HG03159 (cell line): ENCODE measurements at regions not wholly inside any gene's neighbourhood (a gene's known extent, or its start where the extent isn't known, plus 50 kb on each side); places are given as distances from the start of the nearest gene placed in this dataset.
A peak's percentile ranks its signal among the peaks of the same experiment; 100 is the strongest.
"Not testable (repeated sequence)": the region's sequence is repeated elsewhere in the genome, so short reads cannot be mapped to it uniquely, and the experiment has no call there.

Experiments used
- ATAC-seq: cut with Tn5 transposase; IDR thresholded peaks from one replicate; pipeline ENCODE4 v1.9.1; 2021; ENCODE audit warnings: mild to moderate bottlenecking, moderate library complexity; ENCODE audit not compliant: unreplicated experiment

DNA sequence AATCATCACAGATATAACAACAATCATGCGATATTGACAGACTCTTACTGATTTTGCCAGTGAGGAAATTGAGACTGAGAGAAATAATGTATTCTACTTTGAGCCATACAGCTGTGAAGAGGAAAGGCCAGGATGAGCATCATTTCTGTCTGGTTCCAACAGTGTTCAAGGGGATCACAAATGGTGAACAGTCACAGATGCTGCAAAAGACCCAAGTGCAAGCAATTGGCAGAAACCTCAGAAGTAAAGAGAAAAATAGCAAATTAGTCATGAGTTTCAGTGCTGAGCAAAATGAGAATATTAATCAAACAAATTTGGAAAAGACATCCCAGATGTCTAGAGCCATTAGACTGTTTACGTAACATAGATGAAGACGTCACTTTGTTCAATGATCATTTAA, 114.1 kb downstream of the RAB38 start:
- no peak for ATAC-seq

DNA sequence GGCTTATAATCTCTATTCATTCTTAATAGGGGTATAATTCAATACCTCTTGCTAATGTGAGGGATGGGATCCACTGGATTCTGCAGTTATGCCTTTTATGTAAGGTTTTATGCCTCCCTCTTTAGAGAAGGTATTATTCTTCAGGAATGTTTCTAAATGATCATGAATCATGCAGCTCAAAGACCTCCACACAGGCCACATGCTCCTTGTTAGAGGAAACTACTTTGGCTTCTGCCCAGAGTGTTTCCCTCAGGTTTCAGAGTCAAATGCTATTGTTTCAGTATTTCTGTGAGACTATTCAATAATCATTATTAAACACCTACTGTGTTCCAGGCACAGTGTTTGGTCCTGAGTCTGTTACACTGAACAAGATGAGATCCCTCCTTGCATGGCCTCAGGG, 115.9 kb downstream of the RAB38 start:
- ATAC-seq, result no peak

DNA sequence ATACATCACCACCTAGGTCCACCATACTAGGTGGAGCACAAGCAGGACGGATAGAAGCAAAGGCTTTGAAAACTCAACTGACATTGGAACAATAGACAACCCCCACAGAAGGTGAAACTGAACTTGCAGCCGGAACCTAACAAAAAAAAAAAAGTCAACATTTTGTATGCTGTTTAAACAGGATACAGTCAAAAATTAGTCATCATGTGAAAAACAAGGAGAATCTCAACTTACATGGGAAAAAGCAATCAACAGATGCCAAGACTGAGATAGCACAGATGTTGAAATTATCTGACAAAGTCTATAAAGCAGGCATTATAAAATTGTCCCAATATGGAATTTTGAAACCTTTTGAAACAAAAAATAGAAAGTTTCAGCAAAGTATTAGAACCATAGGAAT, 123.8 kb downstream of the RAB38 start:
- no peak for ATAC-seq

DNA sequence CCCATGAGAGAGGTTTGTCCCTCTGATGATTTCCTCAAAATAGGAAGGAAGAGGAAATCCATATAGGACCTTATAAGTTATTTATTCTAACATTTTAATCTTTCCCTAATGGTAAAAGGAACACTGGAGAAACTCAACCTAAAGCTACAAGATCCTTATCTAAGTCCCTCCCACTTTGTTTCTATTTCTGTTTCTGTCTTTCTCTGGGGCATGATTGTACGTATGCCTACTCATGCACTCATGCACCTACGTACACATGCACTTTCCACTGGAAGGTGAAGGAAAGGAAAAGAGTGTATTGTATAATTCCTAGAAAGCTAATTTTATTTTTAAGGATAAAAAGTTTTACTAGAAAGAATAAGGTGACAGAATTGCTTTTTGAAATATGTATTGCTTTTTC, 125.0 kb downstream of the RAB38 start:
- no peak for ATAC-seq

DNA sequence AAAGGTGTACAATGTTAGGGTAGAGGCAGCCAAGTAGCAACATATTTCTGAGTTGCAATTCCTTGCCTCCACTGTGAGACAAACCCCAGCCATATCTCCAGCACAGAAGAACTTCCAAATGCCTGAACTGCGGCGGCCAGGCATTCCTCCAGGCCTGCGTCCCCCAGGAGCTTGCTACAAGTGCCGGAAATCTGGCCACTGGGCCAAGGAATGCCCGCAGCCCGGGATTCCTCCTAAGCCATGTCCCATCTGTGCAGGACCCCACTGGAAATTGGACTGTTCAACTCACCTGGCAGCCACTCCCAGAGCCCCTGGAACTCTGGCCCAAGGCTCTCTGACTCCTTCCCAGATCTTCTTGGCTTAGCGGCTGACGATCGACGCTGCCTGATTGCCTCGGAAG, 130.0 kb downstream of the RAB38 start:
- ATAC-seq, result not testable (repeated sequence)

DNA sequence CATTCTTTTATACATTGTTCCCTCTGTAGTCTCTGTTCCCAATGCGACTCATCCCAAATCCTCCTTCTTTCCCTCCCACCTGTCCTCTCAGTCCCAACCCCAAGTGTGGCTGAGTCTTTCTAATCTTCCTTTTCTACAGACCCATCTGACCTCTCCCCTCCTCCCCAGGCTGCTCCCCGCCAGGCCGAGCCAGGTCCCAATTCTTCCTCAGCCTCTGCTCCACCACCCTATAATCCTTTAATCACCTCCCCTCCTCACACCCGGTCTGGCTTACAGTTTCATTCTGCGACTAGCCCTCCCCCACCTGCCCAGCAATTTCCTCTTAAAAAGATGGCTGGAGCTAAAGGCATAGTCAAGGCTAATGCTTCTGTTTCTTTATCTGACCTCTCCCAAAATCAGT, 130.6 kb downstream of the RAB38 start:
- ATAC-seq, result not testable (repeated sequence)

DNA sequence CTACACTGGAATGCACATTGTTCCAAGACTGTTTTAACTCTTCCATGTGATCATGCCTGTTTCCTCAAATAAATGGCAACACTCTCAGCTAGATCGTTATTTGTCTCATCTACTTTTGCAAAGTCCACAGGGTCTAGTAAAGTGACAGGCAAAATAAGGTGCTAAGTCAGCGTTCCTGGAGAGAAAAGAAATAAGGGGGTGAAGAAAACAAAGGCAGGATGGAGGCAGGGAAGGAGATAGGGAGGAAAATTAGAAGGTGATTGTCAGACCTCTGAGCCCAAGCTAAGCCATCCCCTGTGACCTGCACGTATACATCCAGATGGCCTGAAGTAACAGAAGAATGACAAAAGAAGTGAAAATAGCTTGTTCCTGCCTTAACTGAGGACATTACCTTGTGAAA, 132.1 kb downstream of the RAB38 start:
- no peak for ATAC-seq

DNA sequence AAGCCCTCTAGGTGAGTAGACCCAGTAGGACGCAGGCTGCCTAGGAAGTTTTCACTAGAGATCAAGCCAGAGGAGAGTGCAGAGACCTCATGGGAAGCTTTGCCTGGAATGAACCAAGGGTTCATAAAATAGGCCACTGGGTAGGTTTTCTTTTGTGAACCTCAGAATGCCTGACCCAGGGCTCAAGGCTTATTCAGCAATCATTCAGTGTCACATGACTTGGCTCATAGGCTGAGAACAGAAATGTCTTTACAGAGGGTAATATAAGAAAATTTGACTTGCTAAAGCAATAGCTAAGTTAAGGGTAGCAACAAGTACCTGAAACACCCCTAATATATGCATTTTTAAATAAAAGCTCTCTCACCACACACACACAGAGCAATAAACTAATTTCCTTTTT, 132.6 kb downstream of the RAB38 start:
- ATAC-seq, result no peak

DNA sequence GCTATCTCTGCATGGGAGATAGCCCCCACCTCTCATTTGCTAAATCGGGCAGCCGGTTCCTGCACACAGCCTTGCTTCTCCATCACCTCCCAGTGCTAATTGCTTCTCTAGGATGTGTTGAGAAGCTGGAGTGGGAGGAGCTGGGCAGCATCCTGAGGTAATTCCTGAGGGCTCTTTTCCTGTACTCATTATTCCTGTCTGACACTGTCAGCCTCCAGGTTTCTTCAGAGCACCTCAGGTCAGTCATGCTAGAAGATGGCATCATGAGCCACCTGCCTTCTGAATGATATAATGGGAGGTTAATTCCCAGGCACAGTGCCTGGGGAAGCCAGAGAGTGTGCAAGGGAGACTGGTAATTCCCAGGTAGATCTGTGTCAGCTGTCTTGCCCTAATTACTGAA, 133.0 kb downstream of the RAB38 start:
- ATAC-seq, result no peak

DNA sequence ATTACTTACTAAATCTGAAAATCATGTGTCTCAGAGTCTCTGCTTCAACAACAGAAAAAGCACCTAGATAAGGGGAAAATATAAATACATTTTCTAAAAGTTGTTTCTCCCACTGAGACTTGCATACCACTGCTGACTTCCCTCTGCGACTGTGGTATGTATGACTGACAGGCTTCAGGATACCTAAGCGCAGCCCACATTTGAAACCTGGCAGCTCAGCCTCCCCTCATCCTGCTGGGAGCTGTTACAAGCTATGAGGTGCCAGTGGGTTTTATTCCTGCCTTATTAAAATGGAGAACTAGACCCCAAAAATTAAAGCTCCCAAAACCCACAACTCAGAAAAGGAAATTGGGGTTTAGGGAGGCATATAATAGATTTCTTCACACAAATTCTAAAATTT, 133.6 kb downstream of the RAB38 start:
- no peak for ATAC-seq

DNA sequence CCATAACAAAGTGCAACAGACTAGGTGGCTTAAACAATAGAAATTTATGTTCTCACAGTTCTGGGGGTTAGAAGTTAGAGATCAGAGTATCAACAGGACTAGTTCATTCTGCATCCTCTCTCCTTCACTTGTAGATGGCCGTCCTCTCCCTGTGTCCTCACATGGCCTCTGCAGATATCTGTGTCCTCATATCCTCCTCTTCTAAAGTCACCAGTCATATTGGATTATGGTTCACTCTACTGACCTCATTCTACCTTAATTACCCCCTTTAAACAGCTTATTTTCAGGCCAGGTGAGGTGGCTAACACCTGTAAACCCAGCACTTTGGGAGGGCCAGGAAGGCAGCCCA, 135.1 kb downstream of the RAB38 start:
- ATAC-seq, result no peak

DNA sequence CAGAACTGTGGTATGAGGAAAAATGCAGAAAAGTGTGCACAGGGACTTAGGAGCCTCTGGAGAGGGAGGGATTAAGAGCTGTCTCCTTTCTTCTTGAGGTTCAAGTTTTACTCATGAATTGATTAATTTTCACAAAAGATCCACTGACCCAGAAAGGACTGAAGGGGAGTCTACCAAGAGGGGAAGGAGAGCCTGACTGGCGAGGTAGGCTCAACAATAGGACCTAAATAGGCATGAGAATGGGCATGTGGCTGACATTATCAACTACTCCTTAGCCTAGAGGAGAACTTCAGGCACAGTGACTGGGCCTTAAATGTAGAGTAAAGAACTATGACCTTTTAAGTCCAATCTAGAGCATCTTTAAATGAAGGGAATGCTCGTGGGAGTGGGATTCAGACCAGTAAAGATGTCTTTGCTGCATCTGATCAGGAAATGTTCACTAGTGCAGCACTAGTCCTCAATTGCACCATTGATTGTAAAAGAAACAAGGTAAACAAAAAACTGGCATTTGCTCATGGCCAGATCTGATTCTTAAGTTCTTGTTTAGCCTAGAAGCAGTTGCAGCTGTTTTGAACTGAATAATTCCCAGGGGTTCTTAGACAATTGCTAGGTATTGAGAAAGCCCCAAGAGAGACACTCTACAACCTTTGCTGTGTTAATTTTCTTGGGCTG, 135.6 kb downstream of the RAB38 start:
- ATAC-seq, result no peak

DNA sequence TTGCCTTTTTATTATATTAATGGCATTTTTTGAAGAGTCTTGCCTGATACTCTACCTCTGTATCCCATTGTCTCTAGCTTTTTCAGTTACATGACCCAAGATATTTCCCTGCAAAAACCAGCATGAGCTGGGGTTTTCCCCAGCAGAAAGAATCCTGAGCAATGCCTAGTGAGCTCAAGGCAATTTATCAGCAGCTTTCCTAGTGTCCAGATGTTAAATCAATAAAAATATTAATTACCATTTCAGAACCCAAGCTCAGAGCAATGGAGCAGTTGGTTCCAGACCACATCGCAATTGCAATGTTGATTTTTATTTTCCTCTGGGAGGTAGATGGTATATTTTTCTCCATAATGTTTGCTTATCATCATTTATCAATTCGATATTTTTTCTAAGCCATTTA, 137.2 kb downstream of the RAB38 start:
- no peak for ATAC-seq

DNA sequence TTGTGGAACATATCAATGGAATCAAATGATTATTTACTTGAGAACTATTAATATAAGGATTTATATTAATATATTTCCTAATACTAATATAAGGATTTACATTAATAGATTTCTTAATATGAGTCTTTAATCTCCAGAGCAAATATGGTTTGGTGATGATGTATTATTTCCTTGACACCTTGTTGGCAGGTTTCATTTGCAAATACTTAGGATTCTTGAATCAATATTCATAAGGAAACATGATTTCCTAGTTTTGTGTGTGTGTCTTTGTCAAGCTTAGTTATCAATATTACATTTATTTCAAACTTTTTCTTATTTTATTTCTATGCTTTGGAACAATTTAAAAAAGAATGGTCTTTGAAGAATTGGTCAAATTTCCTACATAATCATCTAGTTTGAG, 138.5 kb downstream of the RAB38 start:
- no peak for ATAC-seq

DNA sequence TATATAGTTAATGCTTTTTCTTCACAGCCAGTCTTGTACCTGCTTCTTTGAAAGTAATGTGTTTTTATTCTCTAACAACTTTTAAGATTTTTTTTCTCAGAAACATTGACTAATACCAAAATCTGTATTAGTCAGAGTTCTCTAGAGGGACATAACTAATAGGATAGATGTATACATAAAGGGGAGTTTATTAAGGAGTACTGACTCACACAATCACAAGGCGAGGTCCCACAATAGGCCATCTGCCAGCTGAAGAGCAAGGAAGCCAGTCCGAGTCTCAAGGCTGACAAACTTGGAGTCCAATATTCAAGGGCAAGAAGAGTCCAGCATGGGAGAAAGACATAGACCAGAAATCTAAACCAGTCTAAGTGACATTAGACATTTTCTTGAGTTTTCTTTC, 140.0 kb downstream of the RAB38 start:
- ATAC-seq, result no peak

DNA sequence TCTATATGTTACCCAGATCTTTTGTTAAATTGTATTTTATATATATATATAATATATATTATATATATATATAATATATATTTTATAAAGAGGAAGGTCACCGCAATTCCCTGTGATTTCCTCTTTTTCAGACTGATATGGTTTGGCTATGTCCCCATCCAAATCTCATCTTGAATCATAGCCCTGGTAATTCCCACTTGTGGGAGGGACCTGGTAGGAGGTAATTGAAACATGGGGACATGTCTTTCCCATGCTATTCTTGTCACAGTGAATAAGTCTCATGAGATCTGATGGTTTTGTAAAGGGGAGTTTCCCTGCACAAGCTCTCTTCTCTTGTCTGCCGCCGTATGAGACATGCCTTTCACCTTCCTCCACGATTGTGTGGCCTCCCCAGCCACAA, 157.6 kb downstream of the RAB38 start:
- no peak for ATAC-seq

DNA sequence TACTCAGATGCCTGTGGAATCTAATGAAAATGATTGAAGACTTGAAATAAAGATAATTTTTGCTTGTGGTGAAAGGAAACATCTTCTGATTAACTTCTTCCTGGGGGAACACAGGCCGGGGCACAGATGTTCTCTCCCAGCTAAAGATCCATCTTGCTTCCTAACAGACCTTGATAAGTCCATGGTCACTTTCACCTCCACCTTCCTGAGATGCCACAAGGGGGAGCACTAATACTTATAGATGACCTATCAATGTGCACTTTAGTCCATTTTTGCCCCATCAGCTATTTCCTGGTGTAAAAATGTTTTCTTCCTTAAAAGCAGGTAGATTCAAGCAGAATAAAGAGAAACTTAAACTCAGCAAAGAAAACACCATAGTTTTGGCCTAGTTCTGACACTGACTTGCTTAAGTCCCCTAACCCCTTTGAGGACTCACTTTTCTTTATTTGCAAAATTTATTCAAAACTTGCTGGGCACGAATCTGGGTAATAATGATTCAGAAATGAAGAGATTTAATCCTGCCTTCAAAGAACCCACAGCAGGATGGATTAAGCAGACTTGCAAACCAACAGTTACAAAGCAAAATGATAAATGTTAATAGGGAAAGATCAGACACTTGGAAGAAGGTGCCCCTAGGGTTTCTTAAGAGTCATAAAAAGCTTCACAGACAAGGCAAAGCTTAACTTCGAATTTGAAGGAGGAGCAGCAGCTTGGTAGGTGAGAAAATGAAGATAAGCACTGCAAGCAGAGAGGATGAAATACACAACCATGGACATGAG, 158.7 kb downstream of the RAB38 start:
- peak; percentile 89 for ATAC-seq

DNA sequence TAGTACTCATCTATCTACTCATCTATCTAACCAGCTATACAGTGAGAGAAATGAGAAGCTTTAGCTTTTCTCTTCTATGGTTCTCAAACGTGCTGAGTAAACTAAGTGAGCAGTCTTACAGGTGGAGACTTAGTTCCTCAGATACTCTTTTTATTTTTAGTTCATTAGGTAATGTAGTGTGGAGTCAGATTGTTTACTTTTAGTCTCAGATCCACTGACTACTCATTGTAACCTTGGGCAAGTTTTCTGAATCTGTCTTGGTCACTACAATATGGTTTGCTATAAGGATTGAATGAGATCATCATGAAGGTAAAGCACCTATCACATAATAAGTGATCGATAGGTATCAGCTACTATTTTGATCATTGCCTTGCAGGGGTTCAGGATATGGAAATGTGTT, 160.1 kb downstream of the RAB38 start:
- ATAC-seq, result no peak

DNA sequence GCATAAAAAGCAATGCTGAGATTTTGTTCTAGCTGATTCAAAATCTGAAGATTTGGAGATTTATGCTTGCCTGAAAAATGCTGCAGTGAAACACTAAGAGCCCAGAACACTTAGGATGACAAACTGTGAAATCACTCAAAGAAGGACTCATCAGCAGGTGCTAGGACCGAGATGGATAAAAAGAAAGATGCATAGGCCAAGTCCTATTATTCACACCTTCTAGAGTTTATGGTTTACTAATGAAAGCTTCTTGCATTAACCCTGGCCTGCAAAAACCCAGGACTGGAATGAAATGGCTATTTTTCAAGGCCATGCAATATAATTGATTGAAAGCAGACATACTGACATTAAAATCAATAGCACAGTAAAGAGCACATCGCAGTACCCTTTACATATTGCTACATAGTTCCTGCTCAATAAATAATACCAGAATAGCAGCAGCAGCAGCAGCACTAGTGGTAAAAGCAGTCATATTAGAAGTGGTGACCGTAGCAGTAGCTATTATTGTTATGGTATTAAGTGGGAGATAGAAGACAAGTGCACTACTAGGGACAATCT, 161.7 kb downstream of the RAB38 start:
- ATAC-seq, result no peak

DNA sequence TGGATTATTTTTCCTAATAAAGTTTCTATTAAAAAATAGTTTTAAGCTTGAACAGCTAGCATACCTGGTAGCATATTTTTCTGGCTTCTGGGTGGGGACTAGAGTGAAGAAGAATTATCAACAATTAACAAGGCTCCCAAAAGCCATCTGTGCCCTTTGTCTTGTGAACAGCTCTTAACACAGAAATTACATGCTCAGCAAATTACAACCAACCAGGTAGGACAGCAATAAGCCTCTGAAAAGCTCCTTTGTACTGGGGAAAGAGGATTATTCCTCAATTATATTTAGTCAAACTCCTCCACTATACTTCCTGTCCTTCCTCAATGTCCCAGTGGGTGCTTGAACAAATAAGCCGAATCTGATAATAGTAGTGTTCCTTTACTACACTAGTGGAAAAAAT, 162.8 kb downstream of the RAB38 start:
- ATAC-seq, result no peak

DNA sequence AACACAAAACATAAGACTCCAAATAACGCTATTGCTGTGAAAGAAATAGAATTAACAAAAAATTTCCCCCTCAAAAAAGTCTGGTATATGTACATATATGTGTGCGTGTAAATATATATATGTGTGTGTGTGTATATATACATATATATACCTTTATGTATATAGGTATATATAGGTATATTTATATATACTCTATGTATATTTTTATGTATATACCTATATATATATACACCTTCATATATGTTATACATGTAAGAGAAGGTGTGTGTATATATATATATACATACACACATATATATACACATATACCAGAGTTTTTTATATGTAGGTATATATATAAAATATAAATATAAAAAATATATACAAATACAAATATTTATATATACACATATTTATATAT, 199.2 kb downstream of the RAB38 start:
- ATAC-seq, result no peak

DNA sequence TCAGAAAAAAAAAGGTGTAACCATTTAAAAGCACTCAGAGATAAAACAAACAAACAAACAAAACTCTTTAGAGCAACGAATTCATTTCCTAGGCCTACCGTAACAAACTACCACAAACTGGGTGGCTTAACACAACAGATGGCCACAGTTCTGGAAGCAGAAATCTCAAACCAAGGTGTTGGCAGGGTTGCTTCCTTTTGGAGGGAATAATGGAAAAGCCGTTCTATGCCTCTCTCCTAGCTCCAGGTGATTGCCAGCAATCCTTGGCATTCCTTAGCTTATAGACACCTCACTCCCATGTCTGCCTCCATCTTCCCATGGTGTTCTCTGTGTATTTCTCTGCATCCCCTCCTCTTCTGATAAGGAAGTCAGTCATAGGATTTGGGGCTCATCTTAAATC, 200.4 kb downstream of the RAB38 start:
- no peak for ATAC-seq

DNA sequence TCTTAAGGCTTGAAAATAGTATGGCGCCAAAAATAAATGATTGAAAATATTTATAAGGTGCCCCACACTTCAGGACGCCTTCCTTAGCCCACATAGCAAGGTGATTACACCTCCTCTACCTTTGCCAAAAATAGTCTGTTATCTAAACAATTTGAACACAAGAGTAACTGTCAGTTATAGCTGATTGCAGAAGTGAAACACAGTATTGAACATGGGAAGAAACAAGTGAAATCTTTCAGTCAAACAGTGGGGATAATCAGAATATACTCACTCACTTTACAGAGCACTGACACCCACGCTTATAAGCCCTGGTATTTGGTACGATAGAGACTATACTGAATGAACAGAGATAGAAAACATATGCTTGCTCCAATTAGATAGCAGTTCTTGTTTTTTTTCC, 203.1 kb downstream of the RAB38 start:
- ATAC-seq, result peak; percentile 67
